ENCODE measurements at regions not wholly inside any gene's neighbourhood (a gene's known extent, or its start where the extent isn't known, plus 50 kb on each side); places are given as distances from the start of the nearest gene placed in this dataset.

DNA sequence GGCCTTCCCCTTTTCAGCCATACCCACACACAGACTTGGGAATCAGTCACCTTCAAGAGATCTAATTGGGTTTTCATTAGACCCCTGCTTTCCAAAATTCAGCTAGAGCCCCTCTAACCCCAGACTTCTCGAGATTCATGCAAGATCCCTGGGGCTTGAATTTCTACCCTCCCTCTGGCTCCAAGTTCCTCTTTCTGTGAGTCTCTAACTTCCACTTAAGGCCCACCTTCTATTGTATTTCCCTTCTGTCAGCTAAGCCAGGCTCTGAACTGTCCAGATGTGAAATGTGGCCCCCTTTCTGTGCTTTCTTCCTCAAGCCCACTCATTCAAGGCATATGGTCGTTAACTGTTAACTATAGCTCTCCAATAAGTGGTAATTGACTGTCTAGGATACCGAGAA lies 132.2 kb downstream of the ZNF365 start:
- TF ChIP-seq EZH2 (IDR thresholded peaks at IDR 0.05; ENCODE audit: borderline replicate concordance, low read depth, low read length, severe bottlenecking), result no peak
- TF ChIP-seq, protein P1, sequence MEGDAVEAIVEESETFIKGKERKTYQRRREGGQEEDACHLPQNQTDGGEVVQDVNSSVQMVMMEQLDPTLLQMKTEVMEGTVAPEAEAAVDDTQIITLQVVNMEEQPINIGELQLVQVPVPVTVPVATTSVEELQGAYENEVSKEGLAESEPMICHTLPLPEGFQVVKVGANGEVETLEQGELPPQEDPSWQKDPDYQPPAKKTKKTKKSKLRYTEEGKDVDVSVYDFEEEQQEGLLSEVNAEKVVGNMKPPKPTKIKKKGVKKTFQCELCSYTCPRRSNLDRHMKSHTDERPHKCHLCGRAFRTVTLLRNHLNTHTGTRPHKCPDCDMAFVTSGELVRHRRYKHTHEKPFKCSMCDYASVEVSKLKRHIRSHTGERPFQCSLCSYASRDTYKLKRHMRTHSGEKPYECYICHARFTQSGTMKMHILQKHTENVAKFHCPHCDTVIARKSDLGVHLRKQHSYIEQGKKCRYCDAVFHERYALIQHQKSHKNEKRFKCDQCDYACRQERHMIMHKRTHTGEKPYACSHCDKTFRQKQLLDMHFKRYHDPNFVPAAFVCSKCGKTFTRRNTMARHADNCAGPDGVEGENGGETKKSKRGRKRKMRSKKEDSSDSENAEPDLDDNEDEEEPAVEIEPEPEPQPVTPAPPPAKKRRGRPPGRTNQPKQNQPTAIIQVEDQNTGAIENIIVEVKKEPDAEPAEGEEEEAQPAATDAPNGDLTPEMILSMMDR (IDR thresholded peaks at IDR 0.05; ENCODE audit: extremely low read depth in 1 of 2, insufficient read depth in 1 of 2, low read depth in 1 of 2, low read length in 2 of 2), result no peak
